Muscle of leg (tissue), 3 donors: ENCODE measurements at regions not wholly inside any gene's neighbourhood (a gene's known extent, or its start where the extent isn't known, plus 50 kb on each side); places are given as distances from the start of the nearest gene placed in this dataset.
"Not testable (repeated sequence)": the region's sequence is repeated elsewhere in the genome, so short reads cannot be mapped to it uniquely, and the experiment has no call there.

Experiments used
- DNase-seq: peaks from one replicate; pipeline ENCODE4 v3.0.0; 2013
- H3K27ac ChIP-seq: one replicate; pipeline ENCODE4 v1.5.1; 2013; ENCODE audit warnings: mild to moderate bottlenecking, low read length, control low read depth
- H3K27me3 ChIP-seq: one replicate; pipeline ENCODE4 v1.6.1; 2013; ENCODE audit warnings: low read length; ENCODE audit not compliant: control insufficient read depth, insufficient read depth
- H3K36me3 ChIP-seq: one replicate; pipeline ENCODE4 v1.6.1; 2013; ENCODE audit warnings: low read length; ENCODE audit not compliant: control insufficient read depth, insufficient read depth
- H3K4me1 ChIP-seq: one replicate; pipeline ENCODE4 v1.6.1; 2013; ENCODE audit warnings: low read length; ENCODE audit not compliant: control insufficient read depth, insufficient read depth
- H3K4me3 ChIP-seq: one replicate; pipeline ENCODE4 v1.5.1; 2013; ENCODE audit warnings: low read length, control low read depth
- H3K9me3 ChIP-seq: replicated peaks from 2 replicates; pipeline ENCODE4 v1.6.1; 2013; ENCODE audit warnings: low read depth, low read length; ENCODE audit not compliant: control insufficient read depth
- WGBS: methylation state at CpG from one replicate; pipeline ENCODE4 v1.1.5; 2013; ENCODE audit warnings: missing lambda C conversion rate; ENCODE audit not compliant: insufficient coverage; 5-methylcytosine and 5-hydroxymethylcytosine counted together

- no peaks in the 10 kb centered on the region for H3K27me3 ChIP-seq
- no peak overlapping the region for H3K27ac ChIP-seq
- H3K4me1 ChIP-seq, result no peaks in the 10 kb centered on the region
- H3K36me3 ChIP-seq, result no peaks in the 10 kb centered on the region
- WGBS, result no CpG with 5 or more reads among the region's 3 CpGs
- H3K4me3 ChIP-seq, result no peak overlapping the region
- no peak for DNase-seq
- H3K9me3 ChIP-seq, result peaks cover 75% of the 10 kb centered on the region
Observed at GRCh38 chr7:63044721-63045120, 953.9 kb upstream of the ZNF722 start.

- H3K27ac ChIP-seq, result no peak overlapping the region
- H3K27me3 ChIP-seq, result no peaks in the 10 kb centered on the region
- no peak for DNase-seq
- whole genome bisulfite sequencing, result 57% methylated on average over 2 of the region's 2 CpGs
- peaks cover 73% of the 10 kb centered on the region for H3K9me3 ChIP-seq
- H3K4me3 ChIP-seq, result no peak overlapping the region
- H3K36me3 ChIP-seq, result no peaks in the 10 kb centered on the region
- H3K4me1 ChIP-seq, result no peaks in the 10 kb centered on the region
Observed at GRCh38 chr7:63045575-63045974, 953.1 kb upstream of the ZNF722 start.

GRCh38 chr7:63046612-63047011 is 952.0 kb upstream of the ZNF722 start:
- Histone ChIP-seq H3K9me3 (peaks cover 67% of the 10 kb centered on the region), H3K27ac (no peak overlapping the region), H3K27me3 (no peaks in the 10 kb centered on the region), H3K4me3 (no peak overlapping the region), H3K36me3 (no peaks in the 10 kb centered on the region), H3K4me1 (no peaks in the 10 kb centered on the region)
- WGBS, result 60% methylated on average over 1 of the region's 3 CpGs
- DNase-seq, result no peak

GRCh38 chr7:63047061-63047460 is 951.6 kb upstream of the ZNF722 start:
- 72% methylated on average over 4 of the region's 4 CpGs for WGBS
- no peak overlapping the region for H3K27ac ChIP-seq
- no peak overlapping the region for H3K4me3 ChIP-seq
- H3K9me3 ChIP-seq, result peaks cover 65% of the 10 kb centered on the region
- H3K27me3 ChIP-seq, result no peaks in the 10 kb centered on the region
- no peak for DNase-seq
- no peaks in the 10 kb centered on the region for H3K4me1 ChIP-seq
- H3K36me3 ChIP-seq, result no peaks in the 10 kb centered on the region

GRCh38 chr7:63047546-63047945 is 951.1 kb upstream of the ZNF722 start:
- no peaks in the 10 kb centered on the region for H3K27me3 ChIP-seq
- H3K9me3 ChIP-seq, result peaks cover 67% of the 10 kb centered on the region
- no peak for DNase-seq
- WGBS, result 77% methylated on average over 3 of the region's 3 CpGs
- H3K4me1 ChIP-seq, result no peaks in the 10 kb centered on the region
- no peak overlapping the region for H3K27ac ChIP-seq
- H3K36me3 ChIP-seq, result no peaks in the 10 kb centered on the region
- no peak overlapping the region for H3K4me3 ChIP-seq

GRCh38 chr7:63054191-63054661 is 944.4 kb upstream of the ZNF722 start:
- 48% methylated on average over 45 of the region's 45 CpGs for WGBS

GRCh38 chr7:63057265-63057664 is 941.4 kb upstream of the ZNF722 start:
- Histone ChIP-seq H3K9me3 (peaks cover 30% of the 10 kb centered on the region), H3K27ac (no peak overlapping the region), H3K4me3 (no peak overlapping the region), H3K36me3 (no peaks in the 10 kb centered on the region), H3K27me3 (no peaks in the 10 kb centered on the region), H3K4me1 (no peaks in the 10 kb centered on the region)
- 95% methylated on average over 2 of the region's 5 CpGs for WGBS
- DNase-seq, result no peak

More at GRCh38 chr7:63054191-63054661, 944.4 kb upstream of the ZNF722 start:
- Histone ChIP-seq H3K9me3 (peaks cover 39% of the 10 kb centered on the region), H3K4me1 (no peaks in the 10 kb centered on the region), H3K4me3 (no peak overlapping the region), H3K27me3 (no peaks in the 10 kb centered on the region), H3K36me3 (no peaks in the 10 kb centered on the region), H3K27ac (no peak overlapping the region)
- no peak for DNase-seq

GRCh38 chr7:63060701-63061100 is 937.9 kb upstream of the ZNF722 start:
- WGBS, result no CpG with 5 or more reads among the region's 9 CpGs
- not testable (repeated sequence) for DNase-seq, H3K27me3 ChIP-seq, H3K27ac ChIP-seq, H3K36me3 ChIP-seq, H3K4me1 ChIP-seq, H3K4me3 ChIP-seq
- peaks cover 29% of the 10 kb centered on the region for H3K9me3 ChIP-seq

GRCh38 chr7:63065684-63066083 is 933.0 kb upstream of the ZNF722 start:
- no peak for DNase-seq
- H3K4me3 ChIP-seq, result no peak overlapping the region
- no peaks in the 10 kb centered on the region for H3K4me1 ChIP-seq
- no peaks in the 10 kb centered on the region for H3K36me3 ChIP-seq
- H3K27ac ChIP-seq, result no peak overlapping the region
- no CpG with 5 or more reads among the region's 2 CpGs for WGBS
- H3K9me3 ChIP-seq, result peaks cover 18% of the 10 kb centered on the region
- H3K27me3 ChIP-seq, result no peaks in the 10 kb centered on the region

GRCh38 chr7:63066235-63066634 is 932.4 kb upstream of the ZNF722 start:
- H3K4me1 ChIP-seq, H3K27ac ChIP-seq, H3K4me3 ChIP-seq, DNase-seq, H3K27me3 ChIP-seq, H3K36me3 ChIP-seq: not testable (repeated sequence)
- no CpG with 5 or more reads among the region's 4 CpGs for WGBS
- H3K9me3 ChIP-seq, result peaks cover 22% of the 10 kb centered on the region

- no peaks in the 10 kb centered on the region for H3K36me3 ChIP-seq
- H3K4me1 ChIP-seq, result no peaks in the 10 kb centered on the region
- 48% methylated on average over 38 of the region's 42 CpGs for WGBS
- no peak for DNase-seq
- H3K9me3 ChIP-seq, result peaks cover 39% of the 10 kb centered on the region
- no peak overlapping the region for H3K4me3 ChIP-seq
- no peaks in the 10 kb centered on the region for H3K27me3 ChIP-seq
- no peak overlapping the region for H3K27ac ChIP-seq
Observed at GRCh38 chr7:63067897-63068585, 930.6 kb upstream of the ZNF722 start.
